ENCODE measurements at regions not wholly inside any gene's neighbourhood (a gene's known extent, or its start where the extent isn't known, plus 50 kb on each side); places are given as distances from the start of the nearest gene placed in this dataset.

- H3K4me1 ChIP-seq: no peaks in the 10 kb centered on the region
- no peak for DNase-seq
- no peak overlapping the region for H3K27ac ChIP-seq
- TF ChIP-seq POLR2A (IDR thresholded peaks at IDR 0.05) (no peak), CTCF (IDR thresholded peaks at IDR 0.05) (no peak)
- intact Hi-C loops (cut with DNase I; ENCODE audit: low total_unique reads): no loop called here
- no peaks in the 10 kb centered on the region for H3K27me3 ChIP-seq
- no peaks in the 10 kb centered on the region for H3K9me3 ChIP-seq
- no peaks in the 10 kb centered on the region for H3K36me3 ChIP-seq (ENCODE audit: low read depth, missing control alignments)
- 82 to 84% methylated on average over 7 of the region's 7 CpGs for WGBS, 2 donors
- H3K4me3 ChIP-seq: no peak overlapping the region
Observed at GRCh38 chrX:20355187-20355586, 88.5 kb upstream of the RPS6KA3 start.

GRCh38 chrX:20354505-20354904 lies 87.8 kb upstream of the RPS6KA3 start:
- intact Hi-C loops (cut with DNase I; ENCODE audit: low total_unique reads): no loop called here
- H3K9me3 ChIP-seq: no peaks in the 10 kb centered on the region
- TF ChIP-seq POLR2A (IDR thresholded peaks at IDR 0.05): no peak
- TF ChIP-seq CTCF (IDR thresholded peaks at IDR 0.05): no peak

DNA sequence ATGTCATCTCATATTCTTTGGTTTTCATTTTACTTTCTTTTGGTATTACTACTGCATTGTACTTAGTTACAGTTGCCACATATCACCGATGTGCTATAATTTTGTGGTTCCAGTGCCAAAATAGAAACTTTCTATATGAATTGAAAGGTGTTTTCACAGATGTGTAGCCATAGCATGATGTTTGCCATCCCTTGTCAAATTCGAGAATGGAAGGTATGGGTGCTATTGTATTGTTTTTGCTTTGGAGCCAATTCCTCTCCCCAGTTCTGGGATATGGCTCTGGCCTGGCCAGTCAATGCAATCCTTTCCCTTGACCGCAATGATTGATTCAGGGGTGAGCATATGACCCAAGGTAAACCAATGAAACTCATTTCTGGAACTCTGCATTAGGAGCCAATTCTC lies 86.2 kb upstream of the RPS6KA3 start:
- H3K27ac ChIP-seq: no peak overlapping the region
- no peak overlapping the region for H3K4me3 ChIP-seq
- H3K27me3 ChIP-seq: no peaks in the 10 kb centered on the region
- intact Hi-C loops (cut with DNase I; ENCODE audit: low total_unique reads): no loop called here
- 79 to 90% methylated on average over 3 of the region's 3 CpGs for WGBS, 2 donors
- H3K9me3 ChIP-seq: no peaks in the 10 kb centered on the region
- H3K36me3 ChIP-seq (ENCODE audit: low read depth, missing control alignments): no peaks in the 10 kb centered on the region
- TF ChIP-seq POLR2A (IDR thresholded peaks at IDR 0.05) (no peak), CTCF (IDR thresholded peaks at IDR 0.05) (no peak)
- DNase-seq: no peak
- H3K4me1 ChIP-seq: no peaks in the 10 kb centered on the region

More at GRCh38 chrX:20354505-20354904, 87.8 kb upstream of the RPS6KA3 start:
- Histone ChIP-seq H3K4me1 (no peaks in the 10 kb centered on the region), H3K27me3 (no peaks in the 10 kb centered on the region), H3K4me3 (no peak overlapping the region), H3K36me3 (ENCODE audit: low read depth, missing control alignments) (no peaks in the 10 kb centered on the region), H3K27ac (no peak overlapping the region)
- no peak for DNase-seq
- WGBS, 2 donors: 94 to 99% methylated on average over 5 of the region's 5 CpGs

DNA sequence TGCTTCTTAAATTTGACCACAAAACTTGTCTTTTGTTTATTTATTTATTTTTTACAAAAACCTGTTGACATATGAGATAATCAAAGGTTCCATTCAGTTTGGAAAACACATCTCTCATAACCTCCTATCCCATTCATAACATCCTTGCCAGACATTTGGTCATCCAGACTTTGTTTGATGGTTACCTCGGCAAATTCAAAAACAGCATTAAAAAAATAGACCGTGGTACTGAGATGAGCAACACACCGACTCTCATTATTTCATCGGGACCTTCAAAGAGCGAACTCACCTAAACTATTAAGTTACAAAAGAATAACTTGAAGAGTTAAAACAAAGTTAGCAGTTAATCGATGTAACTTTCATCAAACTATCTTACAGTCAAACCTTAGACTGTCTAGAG lies 85.8 kb upstream of the RPS6KA3 start:
- WGBS, 2 donors: 87 to 88% methylated on average over 6 of the region's 6 CpGs
- H3K36me3 ChIP-seq (ENCODE audit: low read depth, missing control alignments): no peaks in the 10 kb centered on the region
- intact Hi-C loops (cut with DNase I; ENCODE audit: low total_unique reads): no loop called here
- no peak overlapping the region for H3K4me3 ChIP-seq
- DNase-seq: no peak
- TF ChIP-seq CTCF (IDR thresholded peaks at IDR 0.05) (no peak), POLR2A (IDR thresholded peaks at IDR 0.05) (no peak)
- no peaks in the 10 kb centered on the region for H3K9me3 ChIP-seq
- no peak overlapping the region for H3K27ac ChIP-seq
- H3K27me3 ChIP-seq: no peaks in the 10 kb centered on the region
- H3K4me1 ChIP-seq: no peaks in the 10 kb centered on the region

- no peak overlapping the region for H3K27ac ChIP-seq
- no peaks in the 10 kb centered on the region for H3K9me3 ChIP-seq
- DNase-seq: no peak
- TF ChIP-seq CTCF (IDR thresholded peaks at IDR 0.05) (no peak), POLR2A (IDR thresholded peaks at IDR 0.05) (no peak)
- no peaks in the 10 kb centered on the region for H3K36me3 ChIP-seq (ENCODE audit: low read depth, missing control alignments)
- H3K4me3 ChIP-seq: no peak overlapping the region
- H3K4me1 ChIP-seq: no peaks in the 10 kb centered on the region
- 64 to 79% methylated on average over 2 to 3 of the region's 3 CpGs for WGBS, 2 donors
- intact Hi-C loops (cut with DNase I; ENCODE audit: low total_unique reads): no loop called here
- H3K27me3 ChIP-seq: no peaks in the 10 kb centered on the region
Observed at GRCh38 chrX:20350596-20350995, 83.9 kb upstream of the RPS6KA3 start.
